SK-N-SH (cell line): ENCODE measurements at regions not wholly inside any gene's neighbourhood (a gene's known extent, or its start where the extent isn't known, plus 50 kb on each side); places are given as distances from the start of the nearest gene placed in this dataset.

Experiments used
- CTCF ChIA-PET: fragments of 300-600, 350-600 bp; formaldehyde crosslinking; extraction: SDS; loops from one replicate; lab custom pipeline; 2021; lab: Yijun Ruan, JAX
- POLR2A ChIA-PET: fragments of 350-600 bp; sonication (Branson Sonifier 250); formaldehyde crosslinking; extraction: SDS; loops from one replicate; lab custom pipeline; 2020; ENCODE audit warnings: antibody characterized with exemption, inconsistent platforms; lab: Yijun Ruan, JAX
- DNase-seq: peaks from one replicate; pipeline ENCODE4 v3.0.0; 2012
- H2AFZ ChIP-seq: fragments of 200-600 bp; sonication (generic); 2 replicates; pipeline ENCODE4 v1.8.1; 2016; ENCODE audit warnings: antibody characterized with exemption, mild to moderate bottlenecking, low read depth
- H3F3A ChIP-seq: fragments of 200-600 bp; sonication (generic); replicated peaks from 2 replicates; pipeline ENCODE3; 2016; ENCODE audit warnings: antibody characterized with exemption, mild to moderate bottlenecking; ENCODE audit not compliant: insufficient read depth
- H3K27ac ChIP-seq, 2 experiments: fragments of 200-500 bp in 1 of 2; fragments of 200-600 bp in 1 of 2; sonication (Bioruptor generic) in 1 of 2; sonication (generic), shearing (Covaris generic) in 1 of 2; 2 replicates each; pipeline versions ENCODE4 v1.5.1 to v1.6.1; 2014 to 2016; ENCODE audit warnings: low read depth in 2 of 2, inconsistent platforms in 1 of 2, low read length in 1 of 2, mild to moderate bottlenecking in 1 of 2, mixed read lengths in 1 of 2
- H3K27me3 ChIP-seq: fragments of 200-600 bp; sonication (generic), shearing (Covaris generic); 2 replicates; pipeline ENCODE4 v1.6.1; 2016; ENCODE audit warnings: mixed run types; ENCODE audit not compliant: insufficient read depth
- H3K36me3 ChIP-seq, 2 experiments: fragments of 200-500 bp in 1 of 2; fragments of 200-600 bp in 1 of 2; sonication (Bioruptor generic) in 1 of 2; sonication (generic) in 1 of 2; replicated peaks in 1 of 2; 2 replicates each; pipeline versions ENCODE3 to v1.5.1; 2014 to 2016; ENCODE audit warnings: low read length in 1 of 2, mild to moderate bottlenecking in 1 of 2; ENCODE audit not compliant: insufficient read depth in 2 of 2, control insufficient read depth in 1 of 2
- H3K4me1 ChIP-seq, 2 experiments: fragments of 200-500 bp in 1 of 2; fragments of 200-600 bp in 1 of 2; sonication (Bioruptor generic) in 1 of 2; sonication (generic), shearing (Covaris generic) in 1 of 2; 2 replicates each; pipeline versions ENCODE4 v1.5.1 to v1.6.1; 2014 to 2016; ENCODE audit warnings: low read depth in 1 of 2, low read length in 1 of 2, mixed run types in 1 of 2; ENCODE audit not compliant: insufficient read depth in 2 of 2, control insufficient read depth in 1 of 2
- H3K4me2 ChIP-seq: fragments of 200-600 bp; sonication (generic), shearing (Covaris generic); 2 replicates; pipeline ENCODE4 v1.6.1; 2017; ENCODE audit warnings: mixed run types
- H3K4me3 ChIP-seq, 2 experiments: fragments of 200-500 bp in 1 of 2; fragments of 200-600 bp in 1 of 2; sonication (Bioruptor generic) in 1 of 2; sonication (generic), shearing (Covaris generic) in 1 of 2; 2 replicates each; pipeline versions ENCODE4 v1.5.1 to v1.8.1; 2014 to 2016; ENCODE audit warnings: low read depth in 2 of 2, inconsistent platforms in 1 of 2, low read length in 1 of 2, mild to moderate bottlenecking in 1 of 2, mixed read lengths in 1 of 2, moderate library complexity in 1 of 2
- H3K79me2 ChIP-seq: fragments of 200-600 bp; sonication (generic); 2 replicates; pipeline ENCODE4 v1.8.1; 2017; ENCODE audit warnings: mild to moderate bottlenecking; ENCODE audit not compliant: insufficient read depth
- H3K9ac ChIP-seq: fragments of 200-600 bp; sonication (generic); 2 replicates; pipeline ENCODE4 v1.6.1; 2017; ENCODE audit warnings: mixed run types
- H3K9me2 ChIP-seq: fragments of 200-600 bp; sonication (generic); 2 replicates; pipeline ENCODE4 v1.6.1; 2017; ENCODE audit warnings: mixed run types
- H3K9me3 ChIP-seq: fragments of 200-600 bp; sonication (generic); 2 replicates; pipeline ENCODE4 v1.6.1; 2017; ENCODE audit warnings: mixed run types, mild to moderate bottlenecking, moderate library complexity
- H4K20me1 ChIP-seq: fragments of 200-600 bp; sonication (generic); 2 replicates; pipeline ENCODE4 v1.6.1; 2017; ENCODE audit warnings: mild to moderate bottlenecking, mixed run types; ENCODE audit not compliant: insufficient read depth
- ELF1 ChIP-seq: IDR thresholded peaks from 2 replicates; pipeline ENCODE4 v1.4.0; 2012
- EP300 ChIP-seq, 2 experiments: IDR thresholded peaks; 2 replicates each; pipeline versions ENCODE4 v1.4.0 to v1.6.1; 2012; ENCODE audit warnings: borderline replicate concordance in 1 of 2, low read depth in 1 of 2, low read length in 1 of 2
- FOSL2 ChIP-seq: IDR thresholded peaks from 2 replicates; pipeline ENCODE4 v1.4.0; 2012; ENCODE audit warnings: low read depth, mild to moderate bottlenecking, moderate library complexity, borderline replicate concordance
- FOXM1 ChIP-seq: IDR thresholded peaks from 2 replicates; pipeline ENCODE4 v1.4.0; 2012; ENCODE audit warnings: low read depth, mild to moderate bottlenecking
- GATA2 ChIP-seq: sonication (generic); formaldehyde crosslinking; IDR thresholded peaks from 2 replicates; pipeline ENCODE4 v1.5.0; 2020; ENCODE audit warnings: mild to moderate bottlenecking, missing genetic modification reagents
- MXI1 ChIP-seq: IDR thresholded peaks from 2 replicates; pipeline ENCODE4 v1.6.1; 2012; ENCODE audit warnings: mild to moderate bottlenecking, low read depth, low read length, improper control_type of control experiment
- NRF1 ChIP-seq: IDR thresholded peaks from 2 replicates; pipeline ENCODE4 v1.6.1; 2012; ENCODE audit warnings: low read depth, mild to moderate bottlenecking, low read length
- RCOR1 ChIP-seq: fragments of 150-350 bp; IDR thresholded peaks from 2 replicates; pipeline ENCODE4 v1.6.1; 2017; ENCODE audit warnings: antibody characterized with exemption, low read length
- RFX5 ChIP-seq: IDR thresholded peaks from 2 replicates; pipeline ENCODE4 v1.6.1; 2012; ENCODE audit warnings: mild to moderate bottlenecking, improper control_type of control experiment, low read length
- SIN3A ChIP-seq: IDR thresholded peaks from 2 replicates; pipeline ENCODE4 v1.6.1; 2012; ENCODE audit warnings: low read depth, mild to moderate bottlenecking, low read length, moderate library complexity, borderline replicate concordance
- SMC3 ChIP-seq: IDR thresholded peaks from 2 replicates; pipeline ENCODE4 v1.6.1; 2012; ENCODE audit warnings: low read depth, low read length, improper control_type of control experiment
- TAF1 ChIP-seq: IDR thresholded peaks from 2 replicates; pipeline ENCODE4 v1.6.1; 2012; ENCODE audit warnings: low read depth, mild to moderate bottlenecking, low read length, moderate library complexity, borderline replicate concordance
- WGBS: methylation state at CpG from one replicate; pipeline ENCODE4 v1.1.6; 2017; ENCODE audit warnings: low lambda C conversion rate; 5-methylcytosine and 5-hydroxymethylcytosine counted together
- TF ChIP-seq, protein P1 (sequence below): fragments of 150-350 bp; IDR thresholded peaks from 2 replicates; pipeline ENCODE4 v1.6.1; 2017; ENCODE audit warnings: antibody characterized with exemption, low read length, low read depth, borderline replicate concordance
- TF ChIP-seq, protein P2 (sequence below): IDR thresholded peaks from 2 replicates; pipeline ENCODE4 v1.4.0; 2012; ENCODE audit warnings: low read depth, borderline replicate concordance
- TF ChIP-seq, protein P3 (sequence below): IDR thresholded peaks from 2 replicates; pipeline ENCODE4; 2012
- TF ChIP-seq, protein P4 (sequence below): fragments of 200-600 bp; sonication (generic); IDR thresholded peaks from 2 replicates; pipeline ENCODE4 v1.6.1; 2017; ENCODE audit warnings: antibody characterized with exemption, mild to moderate bottlenecking, moderate library complexity
- TF ChIP-seq, protein P5 (sequence below): fragments of 150-350 bp; IDR thresholded peaks from 2 replicates; pipeline ENCODE4 v1.6.1; 2016; ENCODE audit warnings: mild to moderate bottlenecking, low read depth, low read length

DNA sequence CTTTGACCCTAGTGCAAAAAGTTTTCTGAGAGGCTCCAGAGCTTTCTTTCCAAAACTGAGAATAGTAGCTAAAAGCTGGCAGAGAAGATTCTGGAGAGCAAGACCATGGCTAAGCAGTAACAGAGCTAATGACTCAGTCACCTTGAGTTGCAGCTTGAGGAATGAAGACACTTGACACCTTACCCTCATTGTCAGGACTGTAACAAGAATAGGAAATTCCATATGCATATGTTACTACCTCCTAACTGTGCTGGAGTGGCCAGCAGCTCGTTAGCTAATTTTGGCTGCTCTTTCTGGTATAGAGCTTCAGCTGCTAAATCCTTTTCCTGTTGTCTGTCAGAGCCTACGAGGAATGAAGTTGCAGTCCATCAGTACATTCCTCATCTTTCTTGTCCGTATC is 68.6 kb upstream of the LHCGR start:
- Histone ChIP-seq H4K20me1 (no peaks in the 10 kb centered on the region), H3K36me3 (no peaks in the 10 kb centered on the region), H2AFZ (no peak overlapping the region), H3K27me3 (no peaks in the 10 kb centered on the region), H3K9ac (no peak overlapping the region), H3K27ac (no peak overlapping the region), H3K9me3 (no peaks in the 10 kb centered on the region), H3K79me2 (no peaks in the 10 kb centered on the region), H3F3A (no peaks in the 10 kb centered on the region), H3K4me1 (no peaks in the 10 kb centered on the region), H3K4me3 (no peak overlapping the region), H3K9me2 (no peaks in the 10 kb centered on the region), H3K4me2 (no peak overlapping the region)
- ChIA-PET POLR2A (no interaction called here), CTCF (no interaction called here)
- no peak for DNase-seq
- 15% methylated on average over 3 of the region's 3 CpGs for WGBS
- TF ChIP-seq MXI1 (no peak), TAF1 (no peak), RCOR1 (no peak), FOXM1 (no peak), ELF1 (no peak)
- TF ChIP-seq, protein P1, sequence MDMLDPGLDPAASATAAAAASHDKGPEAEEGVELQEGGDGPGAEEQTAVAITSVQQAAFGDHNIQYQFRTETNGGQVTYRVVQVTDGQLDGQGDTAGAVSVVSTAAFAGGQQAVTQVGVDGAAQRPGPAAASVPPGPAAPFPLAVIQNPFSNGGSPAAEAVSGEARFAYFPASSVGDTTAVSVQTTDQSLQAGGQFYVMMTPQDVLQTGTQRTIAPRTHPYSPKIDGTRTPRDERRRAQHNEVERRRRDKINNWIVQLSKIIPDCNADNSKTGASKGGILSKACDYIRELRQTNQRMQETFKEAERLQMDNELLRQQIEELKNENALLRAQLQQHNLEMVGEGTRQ: no peak

DNA sequence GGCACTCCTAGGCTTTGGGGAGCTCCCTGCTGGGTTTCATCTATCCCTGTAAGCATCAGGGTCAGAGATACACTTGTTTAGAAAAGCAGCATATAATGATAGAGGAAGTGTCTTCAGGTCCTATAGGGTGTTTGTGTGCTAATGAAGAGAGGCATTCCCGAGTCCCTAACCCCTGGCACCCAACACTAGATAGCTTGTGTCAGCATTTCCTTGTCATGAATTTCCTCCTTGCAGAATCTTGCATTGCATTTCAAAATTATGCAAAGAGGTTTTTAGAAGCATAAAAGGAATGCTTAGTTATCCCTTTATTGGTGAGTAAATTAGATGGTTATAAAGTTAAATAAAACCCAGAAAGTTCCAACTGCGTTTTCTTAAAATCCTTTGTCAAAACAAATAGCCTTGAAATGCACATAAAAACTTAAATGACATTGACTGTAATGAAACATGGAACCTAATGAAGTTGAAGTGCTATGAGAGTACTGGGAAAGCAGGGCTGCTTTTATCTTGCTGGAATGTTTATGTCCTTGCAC is 63.7 kb upstream of the LHCGR start:
- H3K27ac ChIP-seq: no peak overlapping the region
- no peak overlapping the region for H2AFZ ChIP-seq
- no peaks in the 10 kb centered on the region for H3K79me2 ChIP-seq
- H3K4me1 ChIP-seq: no peaks in the 10 kb centered on the region
- H4K20me1 ChIP-seq: no peaks in the 10 kb centered on the region
- H3K9me2 ChIP-seq: no peaks in the 10 kb centered on the region
- H3K27me3 ChIP-seq: no peaks in the 10 kb centered on the region
- no peaks in the 10 kb centered on the region for H3F3A ChIP-seq
- no peak for DNase-seq
- ChIA-PET CTCF (no interaction called here), POLR2A (no interaction called here)
- no peaks in the 10 kb centered on the region for H3K36me3 ChIP-seq
- TF ChIP-seq NRF1 (no peak), SIN3A (no peak), SMC3 (no peak), RFX5 (no peak), GATA2 (CRISPR knock-in tag) (no peak), FOSL2 (no peak), EP300 (IDR thresholded peaks at IDR 0.05; ENCODE audit: borderline replicate concordance in 1 of 2, low read depth in 1 of 2, low read length in 1 of 2) (no peak), FOXM1 (no peak)
- TF ChIP-seq, protein P2, sequence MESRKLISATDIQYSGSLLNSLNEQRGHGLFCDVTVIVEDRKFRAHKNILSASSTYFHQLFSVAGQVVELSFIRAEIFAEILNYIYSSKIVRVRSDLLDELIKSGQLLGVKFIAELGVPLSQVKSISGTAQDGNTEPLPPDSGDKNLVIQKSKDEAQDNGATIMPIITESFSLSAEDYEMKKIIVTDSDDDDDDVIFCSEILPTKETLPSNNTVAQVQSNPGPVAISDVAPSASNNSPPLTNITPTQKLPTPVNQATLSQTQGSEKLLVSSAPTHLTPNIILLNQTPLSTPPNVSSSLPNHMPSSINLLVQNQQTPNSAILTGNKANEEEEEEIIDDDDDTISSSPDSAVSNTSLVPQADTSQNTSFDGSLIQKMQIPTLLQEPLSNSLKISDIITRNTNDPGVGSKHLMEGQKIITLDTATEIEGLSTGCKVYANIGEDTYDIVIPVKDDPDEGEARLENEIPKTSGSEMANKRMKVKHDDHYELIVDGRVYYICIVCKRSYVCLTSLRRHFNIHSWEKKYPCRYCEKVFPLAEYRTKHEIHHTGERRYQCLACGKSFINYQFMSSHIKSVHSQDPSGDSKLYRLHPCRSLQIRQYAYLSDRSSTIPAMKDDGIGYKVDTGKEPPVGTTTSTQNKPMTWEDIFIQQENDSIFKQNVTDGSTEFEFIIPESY: no peak
- TF ChIP-seq, protein P3, sequence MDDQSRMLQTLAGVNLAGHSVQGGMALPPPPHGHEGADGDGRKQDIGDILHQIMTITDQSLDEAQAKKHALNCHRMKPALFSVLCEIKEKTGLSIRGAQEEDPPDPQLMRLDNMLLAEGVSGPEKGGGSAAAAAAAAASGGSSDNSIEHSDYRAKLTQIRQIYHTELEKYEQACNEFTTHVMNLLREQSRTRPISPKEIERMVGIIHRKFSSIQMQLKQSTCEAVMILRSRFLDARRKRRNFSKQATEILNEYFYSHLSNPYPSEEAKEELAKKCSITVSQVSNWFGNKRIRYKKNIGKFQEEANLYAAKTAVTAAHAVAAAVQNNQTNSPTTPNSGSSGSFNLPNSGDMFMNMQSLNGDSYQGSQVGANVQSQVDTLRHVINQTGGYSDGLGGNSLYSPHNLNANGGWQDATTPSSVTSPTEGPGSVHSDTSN: no peak
- TF ChIP-seq, protein P1: no peak
- TF ChIP-seq, protein P4, sequence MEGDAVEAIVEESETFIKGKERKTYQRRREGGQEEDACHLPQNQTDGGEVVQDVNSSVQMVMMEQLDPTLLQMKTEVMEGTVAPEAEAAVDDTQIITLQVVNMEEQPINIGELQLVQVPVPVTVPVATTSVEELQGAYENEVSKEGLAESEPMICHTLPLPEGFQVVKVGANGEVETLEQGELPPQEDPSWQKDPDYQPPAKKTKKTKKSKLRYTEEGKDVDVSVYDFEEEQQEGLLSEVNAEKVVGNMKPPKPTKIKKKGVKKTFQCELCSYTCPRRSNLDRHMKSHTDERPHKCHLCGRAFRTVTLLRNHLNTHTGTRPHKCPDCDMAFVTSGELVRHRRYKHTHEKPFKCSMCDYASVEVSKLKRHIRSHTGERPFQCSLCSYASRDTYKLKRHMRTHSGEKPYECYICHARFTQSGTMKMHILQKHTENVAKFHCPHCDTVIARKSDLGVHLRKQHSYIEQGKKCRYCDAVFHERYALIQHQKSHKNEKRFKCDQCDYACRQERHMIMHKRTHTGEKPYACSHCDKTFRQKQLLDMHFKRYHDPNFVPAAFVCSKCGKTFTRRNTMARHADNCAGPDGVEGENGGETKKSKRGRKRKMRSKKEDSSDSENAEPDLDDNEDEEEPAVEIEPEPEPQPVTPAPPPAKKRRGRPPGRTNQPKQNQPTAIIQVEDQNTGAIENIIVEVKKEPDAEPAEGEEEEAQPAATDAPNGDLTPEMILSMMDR: no peak
- TF ChIP-seq, protein P5, sequence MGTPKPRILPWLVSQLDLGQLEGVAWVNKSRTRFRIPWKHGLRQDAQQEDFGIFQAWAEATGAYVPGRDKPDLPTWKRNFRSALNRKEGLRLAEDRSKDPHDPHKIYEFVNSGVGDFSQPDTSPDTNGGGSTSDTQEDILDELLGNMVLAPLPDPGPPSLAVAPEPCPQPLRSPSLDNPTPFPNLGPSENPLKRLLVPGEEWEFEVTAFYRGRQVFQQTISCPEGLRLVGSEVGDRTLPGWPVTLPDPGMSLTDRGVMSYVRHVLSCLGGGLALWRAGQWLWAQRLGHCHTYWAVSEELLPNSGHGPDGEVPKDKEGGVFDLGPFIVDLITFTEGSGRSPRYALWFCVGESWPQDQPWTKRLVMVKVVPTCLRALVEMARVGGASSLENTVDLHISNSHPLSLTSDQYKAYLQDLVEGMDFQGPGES: no peak
- H3K9me3 ChIP-seq: no peaks in the 10 kb centered on the region
- H3K9ac ChIP-seq: no peak overlapping the region
- no peak overlapping the region for H3K4me2 ChIP-seq
- 17% methylated on average over 2 of the region's 2 CpGs for WGBS
- H3K4me3 ChIP-seq: no peak overlapping the region
